ENCODE measurements at regions not wholly inside any gene's neighbourhood (a gene's known extent, or its start where the extent isn't known, plus 50 kb on each side); places are given as distances from the start of the nearest gene placed in this dataset.

DNA sequence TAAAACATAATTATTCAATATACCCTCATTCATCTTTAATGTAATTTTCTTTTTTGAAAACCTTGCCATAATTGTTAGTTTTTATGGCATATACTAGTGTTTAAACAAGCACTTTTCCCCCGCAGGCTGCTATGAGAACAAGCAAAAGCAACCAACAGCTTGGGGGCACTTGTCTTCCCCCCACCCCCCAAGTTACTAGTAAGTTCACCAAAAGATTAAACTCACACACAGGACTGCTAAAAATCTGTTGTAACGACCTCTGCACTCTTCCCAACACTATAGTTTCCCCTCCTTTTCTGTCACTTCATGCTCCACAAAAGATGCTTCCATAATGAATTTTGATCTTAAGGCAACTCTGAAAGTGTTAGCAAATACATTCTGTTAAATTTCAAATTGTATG, 474.9 kb upstream of the SOX5 start:
- TF ChIP-seq CTCF (optimal IDR thresholded peaks at IDR 0.05 in 1 of 3, IDR thresholded peaks at IDR 0.05 in 1 of 3, conservative IDR thresholded peaks at IDR 0.05 in 1 of 3; ENCODE audit: extremely low read depth in 1 of 3, insufficient read depth in 2 of 3, low read length in 3 of 3) (no peak), EZH2 (IDR thresholded peaks at IDR 0.05; ENCODE audit: low read length) (no peak)

Data from keratinocyte (primary cell).